ENCODE measurements at regions not wholly inside any gene's neighbourhood (a gene's known extent, or its start where the extent isn't known, plus 50 kb on each side); places are given as distances from the start of the nearest gene placed in this dataset.

GRCh38 chr2:49379406-49379805 lies 225.1 kb upstream of the FSHR start:
- Histone ChIP-seq H2AK5ac (ENCODE audit: low read length, severe bottlenecking) (no peak overlapping the region), H3K14ac (ENCODE audit: low read length in 2 of 2) (no peak overlapping the region), H3K27me3 (ENCODE audit: control insufficient read depth in 1 of 2, insufficient read depth in 1 of 2, low read length in 2 of 2) (no peaks in the 10 kb centered on the region), H3K4me1 (ENCODE audit: control insufficient read depth, insufficient read depth, low read depth, low read length) (no peaks in the 10 kb centered on the region), H2BK5ac (ENCODE audit: low read depth, low read length, poor library complexity, severe bottlenecking) (no peak overlapping the region), H2BK15ac (ENCODE audit: low read depth, poor library complexity, severe bottlenecking) (no peak overlapping the region), H3K79me1 (replicated peaks; ENCODE audit: low read length, poor library complexity, severe bottlenecking) (no peaks in the 10 kb centered on the region), H3K9ac (ENCODE audit: low read length) (no peak overlapping the region), H2AFZ (ENCODE audit: low read depth, low read length) (no peak overlapping the region), H3K4me2 (ENCODE audit: low read length, poor library complexity, severe bottlenecking) (no peak overlapping the region), H3K4ac (ENCODE audit: low read depth in 1 of 2, low read length in 2 of 2) (no peak overlapping the region), H3K23ac (ENCODE audit: low read length in 2 of 2) (no peak overlapping the region), H2BK120ac (ENCODE audit: low read depth, low read length) (no peak overlapping the region), H4K91ac (ENCODE audit: low read length) (no peak overlapping the region), H4K8ac (ENCODE audit: low read length) (no peak overlapping the region), H3K36me3 (ENCODE audit: control insufficient read depth in 1 of 2, insufficient read depth in 2 of 2, low read depth in 1 of 2, low read length in 2 of 2) (no peaks in the 10 kb centered on the region), H3K18ac (ENCODE audit: low read depth in 1 of 2, low read length in 2 of 2) (no peak overlapping the region), H3K27ac (ENCODE audit: low read length, poor library complexity, severe bottlenecking) (no peak overlapping the region), H3K4me3 (ENCODE audit: insufficient read depth in 1 of 2, low read depth in 1 of 2, low read length in 2 of 2) (no peak overlapping the region), H2BK12ac (ENCODE audit: low read length in 2 of 2) (no peak overlapping the region), H3K9me3 (ENCODE audit: control insufficient read depth, low read length) (peaks cover 2% of the 10 kb centered on the region)
- WGBS = no CpG with 5 or more reads among the region's 1 CpG
- no peak for DNase-seq

DNA sequence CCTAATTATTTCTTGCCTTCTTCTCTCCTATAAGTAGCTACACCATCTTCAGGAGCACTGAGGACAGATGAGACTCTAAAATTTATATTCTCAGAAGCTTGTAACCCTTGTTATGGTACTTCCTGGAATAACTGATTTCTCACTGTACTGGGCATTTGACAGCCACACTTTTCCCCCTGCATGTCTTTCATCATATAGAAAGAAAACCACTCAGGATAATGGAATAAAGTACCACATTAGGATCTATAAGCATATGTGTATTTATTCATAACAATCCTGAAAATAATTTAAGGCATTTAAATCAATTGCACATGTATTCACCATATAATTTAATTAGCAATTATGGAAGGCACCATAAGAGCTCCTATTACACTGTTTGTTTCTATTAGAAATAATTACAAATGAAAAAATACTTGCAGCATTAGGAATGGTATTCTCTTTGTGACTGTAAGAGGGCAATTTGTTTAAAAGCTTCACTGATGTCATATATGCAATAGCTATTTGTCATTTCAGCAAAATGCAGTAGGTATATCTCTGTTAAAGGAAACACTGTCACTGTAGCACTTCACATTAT lies 216.9 kb upstream of the FSHR start:
- no peak overlapping the region for H3K23ac ChIP-seq (ENCODE audit: low read length in 2 of 2)
- no peaks in the 10 kb centered on the region for H3K4me1 ChIP-seq (ENCODE audit: control insufficient read depth, insufficient read depth, low read depth, low read length)
- no peak overlapping the region for H3K4me2 ChIP-seq (ENCODE audit: low read length, poor library complexity, severe bottlenecking)
- H3K27ac ChIP-seq (ENCODE audit: low read length, poor library complexity, severe bottlenecking) = no peak overlapping the region
- no peak overlapping the region for H3K18ac ChIP-seq (ENCODE audit: low read depth in 1 of 2, low read length in 2 of 2)
- H3K27me3 ChIP-seq (ENCODE audit: control insufficient read depth in 1 of 2, insufficient read depth in 1 of 2, low read length in 2 of 2) = no peaks in the 10 kb centered on the region
- H2AK5ac ChIP-seq (ENCODE audit: low read length, severe bottlenecking) = no peak overlapping the region
- H2BK120ac ChIP-seq (ENCODE audit: low read depth, low read length) = no peak overlapping the region
- H2BK15ac ChIP-seq (ENCODE audit: low read depth, poor library complexity, severe bottlenecking) = no peak overlapping the region
- H3K4ac ChIP-seq (ENCODE audit: low read depth in 1 of 2, low read length in 2 of 2) = no peak overlapping the region
- H4K91ac ChIP-seq (ENCODE audit: low read length) = no peak overlapping the region
- no peak overlapping the region for H2BK12ac ChIP-seq (ENCODE audit: low read length in 2 of 2)
- no peak overlapping the region for H3K4me3 ChIP-seq (ENCODE audit: insufficient read depth in 1 of 2, low read depth in 1 of 2, low read length in 2 of 2)
- no peaks in the 10 kb centered on the region for H3K36me3 ChIP-seq (ENCODE audit: control insufficient read depth in 1 of 2, insufficient read depth in 2 of 2, low read depth in 1 of 2, low read length in 2 of 2)
- H4K8ac ChIP-seq (ENCODE audit: low read length) = no peak overlapping the region
- H3K14ac ChIP-seq (ENCODE audit: low read length in 2 of 2) = no peak overlapping the region
- H3K9ac ChIP-seq (ENCODE audit: low read length) = no peak overlapping the region
- H2AFZ ChIP-seq (ENCODE audit: low read depth, low read length) = no peak overlapping the region
- DNase-seq = no peak
- peaks cover 2% of the 10 kb centered on the region for H3K9me3 ChIP-seq (ENCODE audit: control insufficient read depth, low read length)
- no peaks in the 10 kb centered on the region for H3K79me1 ChIP-seq (replicated peaks; ENCODE audit: low read length, poor library complexity, severe bottlenecking)
- no peak overlapping the region for H2BK5ac ChIP-seq (ENCODE audit: low read depth, low read length, poor library complexity, severe bottlenecking)

DNA sequence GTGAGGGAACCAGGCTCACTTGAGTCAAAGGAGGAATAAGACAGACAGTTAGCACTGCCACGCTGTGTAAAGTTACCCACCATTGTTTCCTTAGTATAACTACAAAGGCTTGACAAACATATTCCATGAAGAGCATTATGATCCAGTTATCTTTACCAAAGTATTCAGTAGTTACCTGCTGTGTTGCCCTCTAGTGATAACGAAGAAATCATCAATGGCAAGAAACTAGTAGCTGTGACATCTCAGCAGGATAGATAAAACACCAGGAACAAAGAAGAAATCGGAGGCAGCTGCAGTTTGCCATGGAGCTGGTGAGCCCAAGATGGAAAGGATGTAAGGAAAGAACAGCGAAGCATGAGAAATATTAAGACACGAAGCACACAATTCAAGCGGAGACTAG lies 215.3 kb upstream of the FSHR start:
- no peak overlapping the region for H3K9ac ChIP-seq (ENCODE audit: low read length)
- no peak overlapping the region for H2BK120ac ChIP-seq (ENCODE audit: low read depth, low read length)
- no peaks in the 10 kb centered on the region for H3K79me1 ChIP-seq (replicated peaks; ENCODE audit: low read length, poor library complexity, severe bottlenecking)
- no peak overlapping the region for H3K4me3 ChIP-seq (ENCODE audit: insufficient read depth in 1 of 2, low read depth in 1 of 2, low read length in 2 of 2)
- H3K4ac ChIP-seq (ENCODE audit: low read depth in 1 of 2, low read length in 2 of 2) = no peak overlapping the region
- H2BK12ac ChIP-seq (ENCODE audit: low read length in 2 of 2) = no peak overlapping the region
- no peak overlapping the region for H4K8ac ChIP-seq (ENCODE audit: low read length)
- no peak overlapping the region for H3K14ac ChIP-seq (ENCODE audit: low read length in 2 of 2)
- H4K91ac ChIP-seq (ENCODE audit: low read length) = no peak overlapping the region
- peaks cover 2% of the 10 kb centered on the region for H3K9me3 ChIP-seq (ENCODE audit: control insufficient read depth, low read length)
- H3K23ac ChIP-seq (ENCODE audit: low read length in 2 of 2) = no peak overlapping the region
- no peaks in the 10 kb centered on the region for H3K4me1 ChIP-seq (ENCODE audit: control insufficient read depth, insufficient read depth, low read depth, low read length)
- H2BK5ac ChIP-seq (ENCODE audit: low read depth, low read length, poor library complexity, severe bottlenecking) = no peak overlapping the region
- no peaks in the 10 kb centered on the region for H3K36me3 ChIP-seq (ENCODE audit: control insufficient read depth in 1 of 2, insufficient read depth in 2 of 2, low read depth in 1 of 2, low read length in 2 of 2)
- H2AFZ ChIP-seq (ENCODE audit: low read depth, low read length) = no peak overlapping the region
- no peaks in the 10 kb centered on the region for H3K27me3 ChIP-seq (ENCODE audit: control insufficient read depth in 1 of 2, insufficient read depth in 1 of 2, low read length in 2 of 2)
- DNase-seq = no peak
- H2BK15ac ChIP-seq (ENCODE audit: low read depth, poor library complexity, severe bottlenecking) = no peak overlapping the region
- WGBS = 64% methylated on average over 5 of the region's 6 CpGs
- no peak overlapping the region for H2AK5ac ChIP-seq (ENCODE audit: low read length, severe bottlenecking)
- H3K27ac ChIP-seq (ENCODE audit: low read length, poor library complexity, severe bottlenecking) = no peak overlapping the region
- H3K4me2 ChIP-seq (ENCODE audit: low read length, poor library complexity, severe bottlenecking) = no peak overlapping the region
- H3K18ac ChIP-seq (ENCODE audit: low read depth in 1 of 2, low read length in 2 of 2) = no peak overlapping the region

GRCh38 chr2:49369101-49369500 lies 214.8 kb upstream of the FSHR start:
- Histone ChIP-seq H3K4me3 (ENCODE audit: insufficient read depth in 1 of 2, low read depth in 1 of 2, low read length in 2 of 2) (no peak overlapping the region), H2AFZ (ENCODE audit: low read depth, low read length) (no peak overlapping the region), H2BK5ac (ENCODE audit: low read depth, low read length, poor library complexity, severe bottlenecking) (no peak overlapping the region), H3K23ac (ENCODE audit: low read length in 2 of 2) (no peak overlapping the region), H4K91ac (ENCODE audit: low read length) (no peak overlapping the region), H2BK120ac (ENCODE audit: low read depth, low read length) (no peak overlapping the region), H4K8ac (ENCODE audit: low read length) (no peak overlapping the region), H3K9ac (ENCODE audit: low read length) (no peak overlapping the region), H2BK12ac (ENCODE audit: low read length in 2 of 2) (no peak overlapping the region), H3K4me1 (ENCODE audit: control insufficient read depth, insufficient read depth, low read depth, low read length) (no peaks in the 10 kb centered on the region), H3K79me1 (replicated peaks; ENCODE audit: low read length, poor library complexity, severe bottlenecking) (no peaks in the 10 kb centered on the region), H3K27me3 (ENCODE audit: control insufficient read depth in 1 of 2, insufficient read depth in 1 of 2, low read length in 2 of 2) (no peaks in the 10 kb centered on the region), H3K27ac (ENCODE audit: low read length, poor library complexity, severe bottlenecking) (no peak overlapping the region), H3K4me2 (ENCODE audit: low read length, poor library complexity, severe bottlenecking) (no peak overlapping the region), H3K14ac (ENCODE audit: low read length in 2 of 2) (no peak overlapping the region), H3K36me3 (ENCODE audit: control insufficient read depth in 1 of 2, insufficient read depth in 2 of 2, low read depth in 1 of 2, low read length in 2 of 2) (no peaks in the 10 kb centered on the region), H2BK15ac (ENCODE audit: low read depth, poor library complexity, severe bottlenecking) (no peak overlapping the region), H2AK5ac (ENCODE audit: low read length, severe bottlenecking) (no peak overlapping the region), H3K18ac (ENCODE audit: low read depth in 1 of 2, low read length in 2 of 2) (no peak overlapping the region), H3K9me3 (ENCODE audit: control insufficient read depth, low read length) (peaks cover under 1% of the 10 kb centered on the region), H3K4ac (ENCODE audit: low read depth in 1 of 2, low read length in 2 of 2) (no peak overlapping the region)
- no peak for DNase-seq
- WGBS = 20% methylated on average over 1 of the region's 2 CpGs

Data from mesenchymal stem cell (in vitro differentiated cells and primary cell).